Right cardiac atrium (tissue), 5 donors: ENCODE measurements at regions not wholly inside any gene's neighbourhood (a gene's known extent, or its start where the extent isn't known, plus 50 kb on each side); places are given as distances from the start of the nearest gene placed in this dataset.
"Not testable (repeated sequence)": the region's sequence is repeated elsewhere in the genome, so short reads cannot be mapped to it uniquely, and the experiment has no call there.

Experiments
- ATAC-seq, 2 donors: fragments of 200-7000 bp; cut with Tn5 transposase; one replicate each; pipeline versions ENCODE4 v1.8.0 to v1.9.1; 2020; ENCODE audit warnings: moderate library complexity in 2 of 2, mild to moderate bottlenecking in 1 of 2
- DNase-seq, 3 donors: peaks; one replicate each; pipeline ENCODE4 v3.0.0-alpha.2; 2020
- H3K27ac ChIP-seq: one replicate; pipeline ENCODE4 v1.5.1; 2013; ENCODE audit warnings: mild to moderate bottlenecking, low read length, control low read depth, moderate library complexity
- H3K27me3 ChIP-seq: one replicate; pipeline ENCODE4 v1.6.1; 2013; ENCODE audit not compliant: control insufficient read depth, insufficient read depth
- H3K4me1 ChIP-seq: one replicate; pipeline ENCODE4 v1.6.1; 2013; ENCODE audit warnings: low read length; ENCODE audit not compliant: control insufficient read depth, insufficient read depth
- H3K4me3 ChIP-seq: one replicate; pipeline ENCODE4 v1.5.1; 2013; ENCODE audit warnings: low read length, control low read depth
- H3K9me3 ChIP-seq: one replicate; pipeline ENCODE4 v1.6.1; 2013; ENCODE audit warnings: low read length; ENCODE audit not compliant: control insufficient read depth
- WGBS: extraction: QIAGEN DNeasy Blood & Tissue Kit; methylation state at CpG from one replicate; pipeline ENCODE4 v1.1.7; 2013; 5-methylcytosine and 5-hydroxymethylcytosine counted together
- intact Hi-C, 4 donors: fragments of 100-400 bp; cut with DNase I; formaldehyde crosslinking; loops; one replicate each; pipeline versions ENCODE4 v1.11.0 to v1.14.0; 2022 to 2023
- donor health status: healthy with polysubstance abuse.
- donor health status: DM: no; HTN: yes; CAD: no.
- donor health status: DM: no; HTN: no; CAD: no.
- donor health status: DM: no; HTN: yes; CAD: no; lungs with severe emphysema.
- donor health status: DM: yes; HTN: yes; CAD: no.

DNA sequence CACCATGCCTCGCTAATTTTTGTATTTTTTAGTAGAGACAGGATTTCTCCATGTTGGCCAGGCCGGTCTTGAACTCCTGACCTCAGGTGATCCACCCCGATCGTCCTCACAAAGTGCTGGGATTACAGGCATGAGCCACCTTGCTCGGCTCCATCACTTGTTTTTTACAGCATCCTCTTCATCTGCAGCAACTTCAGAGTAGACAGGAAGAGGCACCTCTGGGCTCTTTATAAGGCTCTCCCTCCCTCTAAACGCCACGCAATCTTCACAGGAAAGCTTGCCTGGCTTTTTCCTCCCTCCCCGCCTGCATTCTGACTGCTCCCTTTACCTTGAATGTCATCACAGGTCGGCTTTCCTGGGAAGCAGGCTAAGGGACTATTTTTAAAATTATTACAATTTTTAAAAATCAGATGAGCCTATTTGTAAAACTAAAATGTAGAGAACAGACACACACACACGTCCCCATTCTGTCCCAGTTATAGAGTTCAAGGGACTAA lies 111.5 kb upstream of the LDB2 start:
- DNase-seq = no peak
- intact Hi-C loops = no loop called here
- ATAC-seq = no peak

DNA sequence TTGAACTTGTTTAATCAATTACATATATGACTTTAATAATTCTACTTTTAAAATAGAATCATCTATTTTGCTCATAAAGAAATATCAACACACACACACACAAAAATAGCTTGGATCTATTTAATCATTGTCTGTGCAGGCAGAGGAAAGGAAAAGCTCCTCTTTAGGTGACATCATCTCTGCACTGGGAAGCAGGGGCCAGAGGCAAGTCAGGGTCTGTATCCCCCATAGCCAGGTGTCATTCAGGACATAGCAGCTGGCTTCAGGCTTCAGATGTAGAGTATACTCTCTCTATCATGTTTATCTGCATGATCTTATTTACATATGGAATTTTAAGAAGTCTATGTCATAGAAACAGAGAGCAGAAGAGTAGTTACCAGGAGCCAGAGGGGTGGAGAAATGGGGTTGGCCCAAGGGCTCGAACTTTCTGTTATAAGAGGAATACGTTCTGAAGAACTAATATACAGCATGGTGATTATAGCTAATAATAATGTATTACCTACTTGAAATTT lies 110.4 kb upstream of the LDB2 start:
- no peak for DNase-seq
- 89% methylated on average over 2 of the region's 2 CpGs for WGBS
- intact Hi-C loops = no loop called here
- no peaks in the 10 kb centered on the region for H3K9me3 ChIP-seq
- H3K4me1 ChIP-seq = no peaks in the 10 kb centered on the region
- no peak overlapping the region for H3K4me3 ChIP-seq
- ATAC-seq = no peak
- H3K27me3 ChIP-seq = no peaks in the 10 kb centered on the region
- no peak overlapping the region for H3K27ac ChIP-seq

More for the DNA sequence above, 111.5 kb upstream of the LDB2 start:
- no peak overlapping the region for H3K4me3 ChIP-seq
- WGBS = 80% methylated on average over 10 of the region's 10 CpGs
- no peaks in the 10 kb centered on the region for H3K4me1 ChIP-seq
- H3K27me3 ChIP-seq = no peaks in the 10 kb centered on the region
- no peaks in the 10 kb centered on the region for H3K9me3 ChIP-seq
- no peak overlapping the region for H3K27ac ChIP-seq

DNA sequence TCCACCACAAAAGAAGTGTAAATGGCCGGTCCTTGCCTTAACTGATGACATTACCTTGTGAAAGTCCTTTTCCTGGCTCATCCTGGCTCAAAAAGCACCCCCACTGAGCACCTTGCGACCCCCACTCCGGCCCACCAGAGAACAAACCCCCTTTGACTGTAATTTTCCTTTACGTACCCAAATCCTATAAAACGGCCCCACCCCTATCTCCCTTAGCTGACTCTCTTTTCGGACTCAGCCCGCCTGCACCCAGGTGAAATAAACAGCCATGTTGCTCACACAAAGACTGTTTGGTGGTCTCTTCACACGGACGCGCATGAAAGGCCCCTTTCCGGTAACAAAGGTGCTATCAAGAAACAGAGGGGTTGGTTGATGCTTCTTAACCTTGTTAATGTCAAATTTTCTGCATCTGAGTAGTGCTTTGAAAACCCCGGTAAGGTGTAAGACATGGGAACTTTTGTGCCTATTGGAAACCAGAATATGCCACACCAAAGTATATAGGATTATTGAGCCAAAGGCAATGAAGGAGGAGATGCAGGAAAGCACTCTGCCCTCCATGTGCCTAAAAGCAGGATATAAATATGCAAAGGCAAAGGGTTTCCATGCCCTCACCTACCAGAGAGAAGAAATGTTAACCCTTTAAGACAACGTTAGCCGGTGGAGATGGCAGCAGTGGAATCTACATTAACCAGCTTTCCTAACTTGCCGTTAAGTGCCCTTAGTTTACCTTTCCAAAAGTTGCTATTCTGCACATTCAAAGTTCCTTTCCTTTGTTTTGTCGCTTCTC lies 105.4 kb upstream of the LDB2 start:
- H3K9me3 ChIP-seq, ATAC-seq, H3K4me3 ChIP-seq, H3K27me3 ChIP-seq, DNase-seq, intact Hi-C loops, H3K27ac ChIP-seq, H3K4me1 ChIP-seq: not testable (repeated sequence)
- WGBS = 87% methylated on average over 16 of the region's 16 CpGs

DNA sequence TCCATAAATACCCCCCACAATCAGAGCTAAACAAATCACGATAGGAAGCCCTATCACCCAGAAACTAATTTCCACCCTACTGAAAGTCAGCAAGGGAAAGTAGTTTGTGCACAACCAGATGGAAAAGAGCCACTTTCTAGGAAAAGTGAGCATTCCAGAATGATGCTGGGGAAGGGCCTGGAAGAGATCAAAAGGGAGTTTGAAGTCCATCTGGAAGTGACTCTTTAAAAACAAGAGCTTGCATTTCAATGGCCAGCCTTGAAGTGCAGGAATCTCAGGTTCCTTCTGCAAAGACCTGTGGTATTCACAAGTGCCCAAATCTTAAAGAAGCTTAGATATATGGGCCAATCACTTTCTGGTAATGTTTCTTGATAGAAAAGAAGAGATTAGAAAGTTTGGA lies 97.0 kb upstream of the LDB2 start:
- ATAC-seq = no peak
- intact Hi-C loops = no loop called here
- 56% methylated on average over 1 of the region's 1 CpG for WGBS
- H3K27me3 ChIP-seq = no peaks in the 10 kb centered on the region
- no peaks in the 10 kb centered on the region for H3K4me1 ChIP-seq
- DNase-seq = no peak
- no peak overlapping the region for H3K27ac ChIP-seq
- no peaks in the 10 kb centered on the region for H3K9me3 ChIP-seq
- H3K4me3 ChIP-seq = no peak overlapping the region

DNA sequence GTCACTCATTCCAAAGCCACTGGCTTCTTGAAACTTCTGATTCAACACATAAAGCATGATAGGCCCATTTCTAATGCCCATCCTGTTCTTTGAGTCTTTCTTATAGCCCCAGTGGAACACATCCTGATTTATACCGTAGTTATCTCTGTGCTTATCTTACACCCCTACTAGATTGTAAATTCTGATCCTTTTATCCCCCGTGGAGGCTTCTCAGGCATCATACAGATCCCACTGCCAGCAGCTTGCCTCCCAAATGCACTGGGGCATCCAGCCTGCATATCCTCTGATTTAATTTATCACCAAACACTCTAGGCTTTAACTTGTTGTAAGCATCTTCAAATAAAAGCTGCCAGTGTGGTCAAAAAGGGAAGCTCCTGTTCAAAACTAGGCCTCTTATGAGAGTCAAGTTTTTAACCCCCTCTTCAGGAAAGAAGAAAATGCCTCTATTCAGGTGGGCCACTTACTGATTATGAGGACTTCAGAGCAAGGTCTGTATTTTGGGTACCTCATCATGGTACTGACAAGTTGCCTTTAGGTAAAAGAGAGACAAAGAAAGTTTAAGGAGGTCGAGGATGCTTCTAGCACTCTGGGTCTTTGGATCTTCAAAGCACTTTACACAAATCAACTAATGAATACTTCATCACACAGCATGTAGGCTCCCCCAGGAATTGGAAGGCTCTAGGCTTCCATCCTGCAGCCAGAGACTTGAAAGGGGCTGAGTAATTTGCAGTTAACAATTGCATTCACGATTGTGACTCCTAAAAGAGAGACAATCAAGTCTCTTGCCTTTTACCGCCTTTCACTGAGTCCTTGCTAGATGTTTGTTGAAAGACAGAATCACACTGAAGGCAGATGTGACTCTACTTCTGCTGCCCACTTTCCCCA lies 95.8 kb upstream of the LDB2 start:
- no peak overlapping the region for H3K27ac ChIP-seq
- intact Hi-C loops = no loop called here
- WGBS = 72% methylated on average over 5 of the region's 5 CpGs
- DNase-seq (no peak), ATAC-seq (no peak)
- no peaks in the 10 kb centered on the region for H3K27me3 ChIP-seq
- no peaks in the 10 kb centered on the region for H3K4me1 ChIP-seq
- H3K4me3 ChIP-seq = no peak overlapping the region
- H3K9me3 ChIP-seq = no peaks in the 10 kb centered on the region

DNA sequence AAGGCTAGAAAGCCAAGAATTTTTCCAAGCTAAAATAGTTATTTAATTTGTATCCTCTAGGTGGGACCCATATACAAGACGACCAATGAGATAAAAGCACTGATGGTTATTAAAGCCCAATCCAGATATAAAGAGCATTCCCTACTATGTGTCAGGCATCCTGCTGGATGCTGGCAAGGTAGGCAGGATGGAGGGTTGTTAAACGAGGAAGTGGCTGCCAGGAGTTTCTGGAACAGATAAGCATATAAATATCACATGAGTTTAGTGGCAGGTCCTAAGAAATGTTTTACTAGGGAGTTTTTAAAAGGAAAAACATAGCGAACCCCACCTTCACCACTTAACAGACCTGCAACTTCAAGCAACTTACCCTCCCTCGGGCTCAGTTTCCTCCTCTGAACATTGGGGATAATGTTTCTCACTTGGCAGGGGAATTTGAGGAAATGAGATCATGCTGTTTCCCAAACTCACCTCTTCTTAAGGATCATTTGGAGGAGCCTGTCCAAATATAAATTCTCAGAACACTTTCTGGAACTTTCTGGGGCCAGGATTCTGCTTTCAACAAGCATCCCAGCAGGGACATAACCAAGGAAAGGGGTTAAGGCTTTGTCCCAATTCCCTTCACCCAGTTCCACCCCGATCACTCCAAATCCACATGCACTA lies 94.3 kb upstream of the LDB2 start:
- Histone ChIP-seq H3K4me1 (no peaks in the 10 kb centered on the region), H3K9me3 (no peaks in the 10 kb centered on the region), H3K27me3 (no peaks in the 10 kb centered on the region), H3K4me3 (no peak overlapping the region), H3K27ac (no peak overlapping the region)
- intact Hi-C loops = no loop called here
- ATAC-seq (peak in 1 of 2 donors; percentile 25), DNase-seq (no peak)
- WGBS = 43% methylated on average over 5 of the region's 5 CpGs

DNA sequence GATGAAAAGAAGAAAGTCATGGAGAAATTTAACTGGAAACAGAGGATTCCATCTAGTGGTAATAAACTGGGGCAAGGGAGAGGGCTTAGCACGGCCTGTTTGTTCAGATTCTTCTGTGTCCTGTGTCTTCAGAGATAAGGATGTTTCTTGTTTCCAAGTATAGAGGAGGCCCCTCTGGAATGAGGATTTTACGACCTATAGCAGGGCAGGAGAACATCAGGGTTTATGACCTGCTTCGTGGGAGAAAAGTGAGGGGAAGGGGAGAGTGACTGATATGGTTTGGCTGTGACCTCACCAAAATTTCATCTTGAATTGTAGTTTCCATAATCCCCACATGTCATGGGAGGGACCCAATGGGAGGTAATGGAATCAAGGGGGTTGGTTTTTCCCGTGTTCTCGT lies 93.0 kb upstream of the LDB2 start:
- ATAC-seq = no peak
- Histone ChIP-seq H3K4me1 (no peaks in the 10 kb centered on the region), H3K4me3 (no peak overlapping the region), H3K27me3 (no peaks in the 10 kb centered on the region), H3K27ac (no peak overlapping the region), H3K9me3 (no peaks in the 10 kb centered on the region)
- DNase-seq = no peak
- 56% methylated on average over 5 of the region's 5 CpGs for WGBS
- intact Hi-C loops = no loop called here

DNA sequence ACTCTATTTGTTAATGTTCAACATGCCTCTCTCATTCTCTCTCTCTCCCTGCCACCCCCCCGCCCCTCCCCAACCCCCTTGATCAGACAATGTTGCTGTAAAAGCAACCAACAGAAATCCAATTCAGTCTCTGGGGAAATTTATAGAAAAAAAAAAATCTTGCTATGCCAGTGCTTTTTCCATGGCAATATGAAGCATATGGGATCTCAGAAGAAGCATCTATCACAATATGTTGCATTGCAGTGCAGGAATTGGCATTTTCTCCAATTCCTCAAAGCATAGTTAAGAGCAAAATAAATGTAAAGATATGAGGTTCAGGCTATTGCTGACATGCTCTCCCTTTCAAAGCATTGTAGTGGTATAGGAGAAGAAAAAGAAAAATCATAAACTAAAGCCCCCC lies 90.9 kb upstream of the LDB2 start:
- no peak for ATAC-seq
- 87% methylated on average over 1 of the region's 1 CpG for WGBS

DNA sequence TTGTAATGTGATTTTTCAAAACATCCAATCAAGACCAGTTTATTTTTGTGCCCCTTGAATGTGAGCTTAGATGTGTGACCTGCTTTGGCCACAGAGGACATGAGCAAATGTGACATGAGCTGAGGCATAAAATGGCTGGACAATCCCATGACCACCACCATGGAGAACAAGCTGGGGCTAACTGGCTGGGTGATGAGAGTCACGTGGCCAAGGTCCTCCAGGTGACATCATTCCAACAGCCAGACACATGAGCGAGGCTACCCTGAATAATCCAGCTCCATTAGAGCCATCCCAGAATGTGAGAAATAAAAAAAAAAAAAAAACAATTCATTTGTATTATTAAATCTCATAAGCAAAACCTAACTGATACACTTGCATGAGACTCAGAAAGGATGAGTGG lies 90.4 kb upstream of the LDB2 start:
- Histone ChIP-seq H3K9me3 (no peaks in the 10 kb centered on the region), H3K4me1 (no peaks in the 10 kb centered on the region), H3K27ac (no peak overlapping the region), H3K27me3 (no peaks in the 10 kb centered on the region), H3K4me3 (no peak overlapping the region)
- 92% methylated on average over 2 of the region's 2 CpGs for WGBS
- no peak for ATAC-seq
- DNase-seq = no peak
- intact Hi-C loops = no loop called here

More for the DNA sequence above, 90.9 kb upstream of the LDB2 start:
- Histone ChIP-seq H3K27ac (no peak overlapping the region), H3K9me3 (no peaks in the 10 kb centered on the region), H3K4me1 (no peaks in the 10 kb centered on the region), H3K27me3 (no peaks in the 10 kb centered on the region), H3K4me3 (no peak overlapping the region)
- DNase-seq = no peak
- intact Hi-C loops = no loop called here

DNA sequence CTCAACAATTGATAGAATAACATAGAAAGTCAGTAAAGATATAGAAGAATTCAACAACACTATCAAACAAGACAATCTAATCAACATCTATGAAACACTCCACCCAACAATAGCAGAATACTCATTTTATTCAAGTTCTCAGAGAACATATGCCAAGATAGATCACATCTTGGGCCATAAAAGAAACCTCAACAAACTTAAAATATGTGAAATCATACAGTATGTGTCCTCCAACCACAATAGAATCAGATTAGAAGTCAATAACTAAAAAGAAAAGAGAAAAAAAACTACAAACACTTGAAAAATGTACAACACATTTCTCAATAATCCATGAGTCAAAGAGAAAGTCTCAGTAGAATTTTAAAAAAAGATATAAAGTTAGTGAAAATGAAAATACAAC lies 78.6 kb upstream of the LDB2 start:
- intact Hi-C loops = no loop called here
- no peaks in the 10 kb centered on the region for H3K27me3 ChIP-seq
- no peak for DNase-seq
- ATAC-seq = no peak
- no peaks in the 10 kb centered on the region for H3K9me3 ChIP-seq
- H3K4me3 ChIP-seq = no peak overlapping the region
- H3K27ac ChIP-seq = no peak overlapping the region
- H3K4me1 ChIP-seq = no peaks in the 10 kb centered on the region

DNA sequence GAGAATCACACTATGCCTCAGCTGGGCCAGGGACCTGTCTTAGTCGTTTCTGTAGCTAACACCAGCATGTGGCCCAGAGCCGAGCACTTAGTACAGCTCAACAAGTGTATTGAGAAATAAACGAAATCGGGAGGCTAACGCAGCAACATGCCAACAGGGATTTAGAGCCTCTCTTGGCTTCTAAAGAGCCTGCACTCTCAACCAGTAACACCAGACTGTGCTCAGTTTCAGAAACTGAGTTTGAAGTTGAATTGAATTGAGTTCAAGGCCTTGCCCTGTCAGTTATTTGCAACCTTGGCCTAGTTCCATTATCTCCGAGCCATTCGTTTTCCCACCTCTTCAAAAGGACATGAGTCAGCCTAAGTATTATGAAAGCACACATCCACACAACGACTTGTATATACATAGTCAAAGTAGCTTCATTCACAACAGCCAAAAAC lies 71.3 kb upstream of the LDB2 start:
- DNase-seq (peak; percentile 36 to 62 (median 46)), ATAC-seq (peak; percentile 40 to 57)
- Histone ChIP-seq H3K4me3 (no peak overlapping the region), H3K9me3 (no peaks in the 10 kb centered on the region), H3K4me1 (peaks cover 11% of the 10 kb centered on the region), H3K27ac (no peak overlapping the region), H3K27me3 (no peaks in the 10 kb centered on the region)
- WGBS = 67% methylated on average over 8 of the region's 8 CpGs
- intact Hi-C loops = no loop called here
